Mesenchymal stem cell (in vitro differentiated cells and primary cell): ENCODE measurements at regions not wholly inside any gene's neighbourhood (a gene's known extent, or its start where the extent isn't known, plus 50 kb on each side); places are given as distances from the start of the nearest gene placed in this dataset.

ENCODE experiments used
- DNase-seq: peaks from one replicate; pipeline ENCODE4 v3.0.0-alpha.2; 2013
- H2AFZ ChIP-seq: one replicate; pipeline ENCODE4 v1.6.1; 2013; ENCODE audit warnings: low read depth, mild to moderate bottlenecking, control low read depth, inconsistent platforms, low read length, moderate library complexity
- H2AK5ac ChIP-seq: 2 replicates; pipeline ENCODE4 v1.6.1; 2013; ENCODE audit warnings: low read length, moderate library complexity, mild to moderate bottlenecking, inconsistent platforms; ENCODE audit not compliant: severe bottlenecking
- H2BK120ac ChIP-seq: one replicate; pipeline ENCODE4 v1.6.1; 2013; ENCODE audit warnings: low read depth, mild to moderate bottlenecking, inconsistent platforms, low read length, moderate library complexity
- H2BK12ac ChIP-seq, 2 experiments: one replicate each; pipeline ENCODE4 v1.6.1; 2013; ENCODE audit warnings: inconsistent platforms in 2 of 2, low read length in 2 of 2, mild to moderate bottlenecking in 2 of 2, moderate library complexity in 2 of 2, control low read depth in 1 of 2
- H2BK15ac ChIP-seq: one replicate; pipeline ENCODE4 v1.6.1; 2013; ENCODE audit warnings: mild to moderate bottlenecking, low read depth, inconsistent platforms; ENCODE audit not compliant: poor library complexity, severe bottlenecking
- H2BK5ac ChIP-seq: 2 replicates; pipeline ENCODE4 v1.6.1; 2013; ENCODE audit warnings: low read depth, mild to moderate bottlenecking, low read length, control low read depth, inconsistent platforms; ENCODE audit not compliant: poor library complexity, severe bottlenecking
- H3K14ac ChIP-seq, 2 experiments: one replicate each; pipeline ENCODE4 v1.6.1; 2013; ENCODE audit warnings: inconsistent platforms in 2 of 2, low read length in 2 of 2, control low read depth in 1 of 2, mild to moderate bottlenecking in 1 of 2, moderate library complexity in 1 of 2
- H3K18ac ChIP-seq, 2 experiments: one replicate each; pipeline ENCODE4 v1.6.1; 2013; ENCODE audit warnings: inconsistent platforms in 2 of 2, low read length in 2 of 2, control low read depth in 1 of 2, low read depth in 1 of 2, mild to moderate bottlenecking in 1 of 2
- H3K23ac ChIP-seq, 2 experiments: one replicate each; pipeline ENCODE4 v1.6.1; 2013; ENCODE audit warnings: inconsistent platforms in 2 of 2, low read length in 2 of 2, mild to moderate bottlenecking in 2 of 2, moderate library complexity in 2 of 2, control low read depth in 1 of 2
- H3K27ac ChIP-seq: 2 replicates; pipeline ENCODE4 v1.5.1; 2013; ENCODE audit warnings: mild to moderate bottlenecking, moderate library complexity, low read length, control low read depth, inconsistent platforms; ENCODE audit not compliant: poor library complexity, severe bottlenecking
- H3K27me3 ChIP-seq, 2 experiments: 2 replicates each; pipeline versions ENCODE4 v1.6.1 to v1.7.0; 2013; ENCODE audit warnings: low read length in 2 of 2, mild to moderate bottlenecking in 2 of 2, moderate library complexity in 2 of 2, control low read depth in 1 of 2, inconsistent platforms in 1 of 2; ENCODE audit not compliant: control insufficient read depth in 1 of 2, insufficient read depth in 1 of 2
- H3K36me3 ChIP-seq, 2 experiments: 2 replicates each; pipeline versions ENCODE4 v1.6.1 to v1.7.0; 2013; ENCODE audit warnings: low read length in 2 of 2, control low read depth in 1 of 2, inconsistent platforms in 1 of 2, low read depth in 1 of 2, mild to moderate bottlenecking in 1 of 2; ENCODE audit not compliant: insufficient read depth in 2 of 2, control insufficient read depth in 1 of 2
- H3K4ac ChIP-seq, 2 experiments: one replicate each; pipeline ENCODE4 v1.6.1; 2013; ENCODE audit warnings: inconsistent platforms in 2 of 2, low read length in 2 of 2, mild to moderate bottlenecking in 2 of 2, moderate library complexity in 2 of 2, control low read depth in 1 of 2, low read depth in 1 of 2
- H3K4me1 ChIP-seq: 2 replicates; pipeline ENCODE4 v1.6.1; 2013; ENCODE audit warnings: low read depth, low read length, control low read depth; ENCODE audit not compliant: control insufficient read depth, insufficient read depth
- H3K4me2 ChIP-seq: 2 replicates; pipeline ENCODE4 v1.6.1; 2013; ENCODE audit warnings: low read length, mild to moderate bottlenecking, inconsistent platforms; ENCODE audit not compliant: poor library complexity, severe bottlenecking
- H3K4me3 ChIP-seq, 2 experiments: 2 replicates each; pipeline versions ENCODE4 v1.5.1 to v1.7.0; 2013; ENCODE audit warnings: low read length in 2 of 2, mild to moderate bottlenecking in 2 of 2, control low read depth in 1 of 2, low read depth in 1 of 2; ENCODE audit not compliant: insufficient read depth in 1 of 2
- H3K79me1 ChIP-seq: replicated peaks from 2 replicates; pipeline ENCODE4 v1.6.1; 2013; ENCODE audit warnings: mild to moderate bottlenecking, control low read depth, low read length, inconsistent platforms; ENCODE audit not compliant: poor library complexity, severe bottlenecking
- H3K9ac ChIP-seq: 2 replicates; pipeline ENCODE4 v1.7.0; 2013; ENCODE audit warnings: mild to moderate bottlenecking, low read length, moderate library complexity
- H3K9me3 ChIP-seq: 2 replicates; pipeline ENCODE4 v1.7.0; 2013; ENCODE audit warnings: mild to moderate bottlenecking, low read length; ENCODE audit not compliant: control insufficient read depth
- H4K8ac ChIP-seq: one replicate; pipeline ENCODE4 v1.6.1; 2013; ENCODE audit warnings: inconsistent platforms, mild to moderate bottlenecking, low read length, moderate library complexity
- H4K91ac ChIP-seq: one replicate; pipeline ENCODE4 v1.6.1; 2013; ENCODE audit warnings: mild to moderate bottlenecking, low read length, inconsistent platforms
- WGBS: methylation state at CpG from one replicate; pipeline ENCODE4 v1.1.7; 2013; ENCODE audit warnings: mixed read lengths; 5-methylcytosine and 5-hydroxymethylcytosine counted together

DNA sequence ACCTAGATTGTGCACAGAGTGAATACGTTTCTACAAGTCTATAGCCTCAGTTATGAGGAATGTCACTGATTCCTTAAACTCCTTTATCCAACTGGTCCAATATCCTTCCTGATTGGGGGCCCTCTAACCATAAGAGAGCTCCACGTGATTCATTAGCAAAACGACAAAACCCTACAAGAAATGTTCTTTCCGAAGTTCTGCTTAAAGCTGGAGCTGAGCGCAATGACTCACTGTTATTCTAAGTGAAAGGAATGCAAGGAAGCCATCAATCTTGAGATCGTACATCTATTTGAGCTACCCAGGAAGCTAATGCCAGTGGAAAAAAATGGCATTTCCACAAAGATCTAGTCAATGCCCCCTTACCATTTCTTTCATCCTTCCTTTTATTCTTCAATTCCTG, 354.9 kb upstream of the CDH20 start:
- no peak overlapping the region for H3K23ac ChIP-seq
- 0% methylated on average over 5 of the region's 6 CpGs for WGBS
- H3K27me3 ChIP-seq: no peaks in the 10 kb centered on the region
- DNase-seq: peak; percentile 87
- no peak overlapping the region for H3K4me2 ChIP-seq
- peaks cover 4% of the 10 kb centered on the region for H3K4me1 ChIP-seq
- H3K79me1 ChIP-seq: no peaks in the 10 kb centered on the region
- H4K8ac ChIP-seq: no peak overlapping the region
- H3K36me3 ChIP-seq: no peaks in the 10 kb centered on the region
- peak overlapping the region; percentile 90 for H3K27ac ChIP-seq
- H4K91ac ChIP-seq: no peak overlapping the region
- no peak overlapping the region for H2AFZ ChIP-seq
- H2AK5ac ChIP-seq: no peak overlapping the region
- H3K18ac ChIP-seq: no peak overlapping the region
- H3K4me3 ChIP-seq: no peak overlapping the region
- H3K9ac ChIP-seq: no peak overlapping the region
- H3K9me3 ChIP-seq: no peaks in the 10 kb centered on the region
- no peak overlapping the region for H2BK15ac ChIP-seq
- H2BK12ac ChIP-seq: no peak overlapping the region
- peak overlapping the region; percentile 76 for H2BK5ac ChIP-seq
- H3K14ac ChIP-seq: no peak overlapping the region
- peak overlapping the region in 1 of 2 experiments; percentile 75 for H3K4ac ChIP-seq
- H2BK120ac ChIP-seq: no peak overlapping the region

DNA sequence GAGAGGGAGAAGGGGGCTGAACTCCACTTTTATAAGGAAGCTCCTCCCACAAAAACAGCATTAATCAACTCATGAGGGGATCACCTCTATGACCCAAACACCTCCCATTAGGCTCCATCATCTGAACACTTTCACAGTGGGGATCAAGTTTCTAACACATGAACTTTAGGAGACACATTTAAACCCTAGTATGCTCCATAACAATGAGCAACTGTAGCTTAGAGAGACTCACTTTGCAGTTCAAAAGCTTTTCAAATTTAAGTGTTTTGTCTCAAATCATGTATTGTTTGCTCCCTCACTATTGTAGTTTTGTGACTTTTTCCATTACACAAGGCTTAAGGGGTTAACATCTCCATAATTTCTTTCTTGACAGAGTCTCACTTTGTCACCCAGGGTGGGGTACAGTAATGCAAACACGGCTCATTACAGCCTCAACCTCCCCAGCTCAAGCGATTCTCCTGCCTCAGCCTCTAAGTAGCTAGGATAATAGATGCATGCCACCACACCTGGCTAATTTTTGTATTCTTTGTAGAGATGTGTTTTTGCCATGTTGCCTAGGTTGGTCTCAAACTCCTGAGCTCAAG, 352.7 kb upstream of the CDH20 start:
- H2AK5ac ChIP-seq: no peak overlapping the region
- H3K4me1 ChIP-seq: peaks cover 8% of the 10 kb centered on the region
- H2AFZ ChIP-seq: no peak overlapping the region
- H4K91ac ChIP-seq: no peak overlapping the region
- H2BK120ac ChIP-seq: peak overlapping the region; percentile 54
- H4K8ac ChIP-seq: no peak overlapping the region
- WGBS: 40% methylated on average over 1 of the region's 2 CpGs
- H2BK5ac ChIP-seq: no peak overlapping the region
- no peak overlapping the region for H3K27ac ChIP-seq
- no peak overlapping the region for H3K18ac ChIP-seq
- peak overlapping the region in 1 of 2 experiments; percentile 46 for H2BK12ac ChIP-seq
- no peak overlapping the region for H3K4me3 ChIP-seq
- H3K36me3 ChIP-seq: no peaks in the 10 kb centered on the region
- H3K9ac ChIP-seq: no peak overlapping the region
- no peak overlapping the region for H3K4ac ChIP-seq
- H3K14ac ChIP-seq: no peak overlapping the region
- H3K27me3 ChIP-seq: no peaks in the 10 kb centered on the region
- no peaks in the 10 kb centered on the region for H3K79me1 ChIP-seq
- no peak overlapping the region for H3K23ac ChIP-seq
- DNase-seq: no peak
- no peak overlapping the region for H3K4me2 ChIP-seq
- no peak overlapping the region for H2BK15ac ChIP-seq
- no peaks in the 10 kb centered on the region for H3K9me3 ChIP-seq

DNA sequence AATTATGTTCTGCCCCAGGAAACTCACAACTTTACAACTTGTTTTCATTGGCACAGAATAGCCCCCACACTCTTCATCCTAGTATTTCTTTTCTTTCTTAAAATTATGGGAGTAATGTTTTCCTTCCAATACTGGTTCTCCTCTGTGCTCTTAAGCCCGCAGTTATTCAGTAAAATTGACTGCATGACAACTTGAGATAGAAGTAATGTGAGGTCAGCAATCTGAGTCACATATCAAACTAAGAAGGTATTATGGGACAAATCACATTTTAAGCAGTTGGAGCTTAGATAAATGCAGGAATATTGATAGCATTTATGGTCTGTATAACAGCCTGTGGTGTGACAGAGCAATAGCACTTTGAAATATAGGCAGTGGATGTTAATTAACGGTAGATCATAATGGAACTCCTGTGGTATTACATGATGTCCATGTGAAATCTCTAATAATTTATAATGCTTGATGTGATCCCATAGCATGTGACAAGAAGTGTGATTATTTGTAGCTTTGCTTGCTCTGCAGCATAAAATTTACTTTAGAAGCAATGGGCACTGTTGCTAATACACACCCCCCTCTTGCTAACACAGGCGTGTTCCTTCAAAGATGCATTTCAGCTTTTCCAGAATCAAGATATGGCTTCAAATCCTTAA, 351.4 kb upstream of the CDH20 start:
- H2BK15ac ChIP-seq: no peak overlapping the region
- no peak overlapping the region for H2AK5ac ChIP-seq
- H3K4ac ChIP-seq: no peak overlapping the region
- H3K9ac ChIP-seq: no peak overlapping the region
- H3K27me3 ChIP-seq: no peaks in the 10 kb centered on the region
- no peak overlapping the region for H4K91ac ChIP-seq
- 98% methylated on average over 3 of the region's 3 CpGs for WGBS
- H2BK12ac ChIP-seq: no peak overlapping the region
- H3K18ac ChIP-seq: no peak overlapping the region
- H2BK5ac ChIP-seq: no peak overlapping the region
- H3K23ac ChIP-seq: no peak overlapping the region
- no peak for DNase-seq
- no peak overlapping the region for H3K27ac ChIP-seq
- H3K4me3 ChIP-seq: no peak overlapping the region
- H4K8ac ChIP-seq: no peak overlapping the region
- no peaks in the 10 kb centered on the region for H3K36me3 ChIP-seq
- no peaks in the 10 kb centered on the region for H3K9me3 ChIP-seq
- H2BK120ac ChIP-seq: no peak overlapping the region
- H3K4me1 ChIP-seq: peaks cover 8% of the 10 kb centered on the region
- no peak overlapping the region for H3K4me2 ChIP-seq
- H3K14ac ChIP-seq: no peak overlapping the region
- H2AFZ ChIP-seq: no peak overlapping the region
- no peaks in the 10 kb centered on the region for H3K79me1 ChIP-seq

DNA sequence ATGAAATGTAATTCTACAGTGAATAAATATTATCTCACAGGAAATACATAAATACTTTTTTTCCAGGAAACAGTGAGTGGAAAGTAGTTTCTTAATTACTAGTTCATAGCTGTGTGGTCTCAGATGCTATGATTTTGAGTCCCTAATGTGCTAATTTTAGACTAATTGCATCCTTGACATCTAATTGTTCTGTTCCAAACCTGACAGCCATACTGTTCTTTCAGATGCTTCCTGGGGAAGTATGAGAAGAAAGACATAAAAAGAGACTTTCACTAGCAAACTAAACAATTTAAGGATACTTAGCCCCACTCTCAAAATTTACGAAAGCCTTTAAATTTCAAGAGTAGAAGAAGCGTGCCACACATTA, 350.9 kb upstream of the CDH20 start:
- H2BK15ac ChIP-seq: no peak overlapping the region
- H3K4me1 ChIP-seq: peaks cover 8% of the 10 kb centered on the region
- no peaks in the 10 kb centered on the region for H3K79me1 ChIP-seq
- no peak overlapping the region for H2BK12ac ChIP-seq
- no peak overlapping the region for H3K4me2 ChIP-seq
- H2BK120ac ChIP-seq: no peak overlapping the region
- H3K23ac ChIP-seq: no peak overlapping the region
- no peak overlapping the region for H3K9ac ChIP-seq
- 100% methylated on average over 1 of the region's 2 CpGs for WGBS
- H2AK5ac ChIP-seq: no peak overlapping the region
- H4K8ac ChIP-seq: no peak overlapping the region
- no peak overlapping the region for H3K14ac ChIP-seq
- no peak overlapping the region for H3K27ac ChIP-seq
- H3K18ac ChIP-seq: no peak overlapping the region
- H3K4ac ChIP-seq: no peak overlapping the region
- H3K9me3 ChIP-seq: no peaks in the 10 kb centered on the region
- H3K27me3 ChIP-seq: no peaks in the 10 kb centered on the region
- no peak overlapping the region for H4K91ac ChIP-seq
- DNase-seq: no peak
- no peaks in the 10 kb centered on the region for H3K36me3 ChIP-seq
- H2AFZ ChIP-seq: no peak overlapping the region
- no peak overlapping the region for H3K4me3 ChIP-seq
- H2BK5ac ChIP-seq: no peak overlapping the region
